Effector memory CD8-positive, alpha-beta T cell (primary cell): ENCODE measurements at regions not wholly inside any gene's neighbourhood (a gene's known extent, or its start where the extent isn't known, plus 50 kb on each side); places are given as distances from the start of the nearest gene placed in this dataset.

Experiments
- ATAC-seq: fragments of 150-1000 bp; cut with Tn5 transposase; replicated peaks from 2 replicates; pipeline ENCODE4 v1.10.0; 2021; ENCODE audit warnings: mild to moderate bottlenecking, moderate library complexity
- DNase-seq, 3 experiments: peaks; one replicate each; pipeline ENCODE4 v3.0.0; 2021
- H3K27ac Mint-ChIP-seq, 2 donors: one replicate each; pipeline ENCODE4 v1.8.0; 2022; ENCODE audit warnings: mild to moderate bottlenecking in 2 of 2, mixed read lengths in 2 of 2, moderate library complexity in 2 of 2
- H3K27me3 Mint-ChIP-seq, 2 donors: one replicate each; pipeline ENCODE4 v1.8.0; 2022; ENCODE audit warnings: mixed read lengths in 2 of 2
- H3K36me3 Mint-ChIP-seq: one replicate; pipeline ENCODE4 v1.8.0; 2022; ENCODE audit warnings: mild to moderate bottlenecking, moderate library complexity, mixed read lengths; ENCODE audit not compliant: insufficient read depth
- H3K4me1 Mint-ChIP-seq, 2 donors: one replicate each; pipeline ENCODE4 v1.8.0; 2022; ENCODE audit warnings: low read depth in 2 of 2, mixed read lengths in 2 of 2
- H3K4me3 Mint-ChIP-seq, 2 donors: one replicate each; pipeline ENCODE4 v1.8.0; 2022; ENCODE audit warnings: mild to moderate bottlenecking in 2 of 2, mixed read lengths in 2 of 2, moderate library complexity in 2 of 2
- H3K9me3 Mint-ChIP-seq, 2 donors: one replicate each; pipeline ENCODE4 v1.8.0; 2022; ENCODE audit warnings: mixed read lengths in 2 of 2

- DNase-seq = no peak
- Mint-ChIP-seq H3K4me1 (peaks cover 0 to 5% of the 10 kb centered on the region in 2 donors), H3K9me3 (no peaks in the 10 kb centered on the region), H3K27me3 (peaks cover 5 to 7% of the 10 kb centered on the region in 2 donors), H3K27ac (no peak overlapping the region), H3K4me3 (no peak overlapping the region), H3K36me3 (no peaks in the 10 kb centered on the region)
- peak; percentile 36 for ATAC-seq
Observed at GRCh38 chr12:4051596-4051995, 178.4 kb upstream of the PARP11 start.

- peaks cover 0 to 5% of the 10 kb centered on the region in 2 donors for H3K4me1 Mint-ChIP-seq
- H3K4me3 Mint-ChIP-seq = no peak overlapping the region
- DNase-seq = no peak
- H3K27me3 Mint-ChIP-seq = peaks cover 7 to 14% of the 10 kb centered on the region in 2 donors
- no peaks in the 10 kb centered on the region for H3K36me3 Mint-ChIP-seq
- no peaks in the 10 kb centered on the region for H3K9me3 Mint-ChIP-seq
- H3K27ac Mint-ChIP-seq = no peak overlapping the region
- no peak for ATAC-seq
Observed at GRCh38 chr12:4050340-4050739, 177.1 kb upstream of the PARP11 start.

GRCh38 chr12:4049298-4050080, 176.3 kb upstream of the PARP11 start:
- Mint-ChIP-seq H3K36me3 (no peaks in the 10 kb centered on the region), H3K4me1 (peaks cover 0 to 5% of the 10 kb centered on the region in 2 donors), H3K27me3 (peaks cover 10 to 21% of the 10 kb centered on the region in 2 donors), H3K4me3 (no peak overlapping the region), H3K9me3 (no peaks in the 10 kb centered on the region), H3K27ac (no peak overlapping the region)
- DNase-seq (no peak), ATAC-seq (no peak)

- Mint-ChIP-seq H3K9me3 (no peaks in the 10 kb centered on the region), H3K36me3 (no peaks in the 10 kb centered on the region), H3K4me3 (no peak overlapping the region), H3K4me1 (peaks cover 0 to 5% of the 10 kb centered on the region in 2 donors), H3K27ac (no peak overlapping the region), H3K27me3 (peaks cover 13 to 25% of the 10 kb centered on the region in 2 donors)
- DNase-seq (no peak), ATAC-seq (no peak)
Observed at GRCh38 chr12:4047421-4047820, 174.2 kb upstream of the PARP11 start.

- Mint-ChIP-seq H3K4me1 (peaks cover 0 to 3% of the 10 kb centered on the region in 2 donors), H3K36me3 (no peaks in the 10 kb centered on the region), H3K9me3 (no peaks in the 10 kb centered on the region), H3K27me3 (peaks cover 13 to 25% of the 10 kb centered on the region in 2 donors), H3K4me3 (no peak overlapping the region), H3K27ac (no peak overlapping the region)
- ATAC-seq (no peak), DNase-seq (no peak)
Observed at GRCh38 chr12:4046495-4046840, 173.3 kb upstream of the PARP11 start.

GRCh38 chr12:4045786-4046494, 172.7 kb upstream of the PARP11 start:
- DNase-seq (no peak), ATAC-seq (no peak)
- Mint-ChIP-seq H3K27ac (no peak overlapping the region), H3K9me3 (no peaks in the 10 kb centered on the region), H3K36me3 (no peaks in the 10 kb centered on the region), H3K27me3 (peaks cover 13 to 25% of the 10 kb centered on the region in 2 donors), H3K4me1 (no peaks in the 10 kb centered on the region), H3K4me3 (no peak overlapping the region)

GRCh38 chr12:4044736-4045730, 171.8 kb upstream of the PARP11 start:
- DNase-seq = no peak
- no peak for ATAC-seq
- Mint-ChIP-seq H3K4me1 (no peaks in the 10 kb centered on the region), H3K27me3 (peaks cover 13 to 25% of the 10 kb centered on the region in 2 donors), H3K4me3 (no peak overlapping the region), H3K9me3 (no peaks in the 10 kb centered on the region), H3K36me3 (no peaks in the 10 kb centered on the region), H3K27ac (no peak overlapping the region)

GRCh38 chr12:4044101-4044500, 170.9 kb upstream of the PARP11 start:
- Mint-ChIP-seq H3K4me1 (no peaks in the 10 kb centered on the region), H3K9me3 (no peaks in the 10 kb centered on the region), H3K4me3 (no peak overlapping the region), H3K36me3 (no peaks in the 10 kb centered on the region), H3K27me3 (peaks cover 13 to 25% of the 10 kb centered on the region in 2 donors), H3K27ac (no peak overlapping the region)
- ATAC-seq (no peak), DNase-seq (no peak)

GRCh38 chr12:4041187-4041885, 168.1 kb upstream of the PARP11 start:
- Mint-ChIP-seq H3K4me1 (no peaks in the 10 kb centered on the region), H3K27me3 (peaks cover 28 to 33% of the 10 kb centered on the region in 2 donors), H3K9me3 (no peaks in the 10 kb centered on the region), H3K27ac (no peak overlapping the region), H3K36me3 (no peaks in the 10 kb centered on the region), H3K4me3 (no peak overlapping the region)
- ATAC-seq (no peak), DNase-seq (no peak)

- Mint-ChIP-seq H3K4me1 (no peaks in the 10 kb centered on the region), H3K27ac (no peak overlapping the region), H3K36me3 (no peaks in the 10 kb centered on the region), H3K4me3 (no peak overlapping the region), H3K9me3 (no peaks in the 10 kb centered on the region), H3K27me3 (peaks cover 25 to 42% of the 10 kb centered on the region in 2 donors)
- DNase-seq = no peak
- ATAC-seq = no peak
Observed at GRCh38 chr12:4039931-4040330, 166.7 kb upstream of the PARP11 start.

GRCh38 chr12:4037747-4038312, 164.6 kb upstream of the PARP11 start:
- no peak overlapping the region for H3K4me3 Mint-ChIP-seq
- H3K36me3 Mint-ChIP-seq = no peaks in the 10 kb centered on the region
- ATAC-seq = no peak
- DNase-seq = no peak
- no peak overlapping the region for H3K27ac Mint-ChIP-seq
- peaks cover 28 to 36% of the 10 kb centered on the region in 2 donors for H3K27me3 Mint-ChIP-seq
- no peaks in the 10 kb centered on the region for H3K9me3 Mint-ChIP-seq
- H3K4me1 Mint-ChIP-seq = no peaks in the 10 kb centered on the region

- no peak for ATAC-seq
- H3K27me3 Mint-ChIP-seq = peaks cover 33 to 39% of the 10 kb centered on the region in 2 donors
- no peaks in the 10 kb centered on the region for H3K9me3 Mint-ChIP-seq
- no peak overlapping the region for H3K27ac Mint-ChIP-seq
- H3K4me3 Mint-ChIP-seq = no peak overlapping the region
- H3K4me1 Mint-ChIP-seq = peaks cover 0 to 3% of the 10 kb centered on the region in 2 donors
- no peak for DNase-seq
- peaks cover 4% of the 10 kb centered on the region for H3K36me3 Mint-ChIP-seq
Observed at GRCh38 chr12:4036671-4037271, 163.6 kb upstream of the PARP11 start.
